ENCODE measurements at regions not wholly inside any gene's neighbourhood (a gene's known extent, or its start where the extent isn't known, plus 50 kb on each side); places are given as distances from the start of the nearest gene placed in this dataset.

DNA sequence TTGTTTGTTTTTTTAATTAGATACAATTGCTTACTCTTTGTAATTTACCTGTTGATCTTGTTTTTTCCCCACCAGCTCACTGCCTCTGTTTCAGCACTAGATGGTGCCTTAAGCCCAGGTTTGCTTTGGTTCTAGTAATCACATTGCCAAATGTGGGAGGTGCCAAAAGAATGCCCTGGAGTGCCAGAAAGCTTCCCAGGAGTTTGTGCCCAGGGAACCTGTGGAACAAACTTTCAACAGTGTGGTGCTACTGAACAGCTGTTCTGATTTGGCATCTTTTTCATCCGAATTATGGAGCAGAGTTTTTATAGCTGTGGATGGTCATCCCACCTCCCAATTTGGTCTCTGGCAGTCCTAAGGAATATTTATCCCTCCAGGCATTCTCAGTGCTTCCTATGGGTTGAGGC, 1000.7 kb downstream of the STIM2 start:
- Mint-ChIP-seq H3K9me3 (ENCODE audit: unreplicated experiment) (peaks cover 16% of the 10 kb centered on the region), H3K27me3 (ENCODE audit: unreplicated experiment) (no peaks in the 10 kb centered on the region), H3K27ac (ENCODE audit: unreplicated experiment) (peak overlapping the region; percentile 3), H3K4me3 (ENCODE audit: unreplicated experiment) (no peak overlapping the region), H3K36me3 (ENCODE audit: unreplicated experiment) (no peaks in the 10 kb centered on the region), H3K4me1 (ENCODE audit: unreplicated experiment) (peaks cover 17% of the 10 kb centered on the region)
- DNase-seq (ENCODE audit: extremely low spot score, unreplicated experiment): no peak
- TF ChIP-seq, protein P1, sequence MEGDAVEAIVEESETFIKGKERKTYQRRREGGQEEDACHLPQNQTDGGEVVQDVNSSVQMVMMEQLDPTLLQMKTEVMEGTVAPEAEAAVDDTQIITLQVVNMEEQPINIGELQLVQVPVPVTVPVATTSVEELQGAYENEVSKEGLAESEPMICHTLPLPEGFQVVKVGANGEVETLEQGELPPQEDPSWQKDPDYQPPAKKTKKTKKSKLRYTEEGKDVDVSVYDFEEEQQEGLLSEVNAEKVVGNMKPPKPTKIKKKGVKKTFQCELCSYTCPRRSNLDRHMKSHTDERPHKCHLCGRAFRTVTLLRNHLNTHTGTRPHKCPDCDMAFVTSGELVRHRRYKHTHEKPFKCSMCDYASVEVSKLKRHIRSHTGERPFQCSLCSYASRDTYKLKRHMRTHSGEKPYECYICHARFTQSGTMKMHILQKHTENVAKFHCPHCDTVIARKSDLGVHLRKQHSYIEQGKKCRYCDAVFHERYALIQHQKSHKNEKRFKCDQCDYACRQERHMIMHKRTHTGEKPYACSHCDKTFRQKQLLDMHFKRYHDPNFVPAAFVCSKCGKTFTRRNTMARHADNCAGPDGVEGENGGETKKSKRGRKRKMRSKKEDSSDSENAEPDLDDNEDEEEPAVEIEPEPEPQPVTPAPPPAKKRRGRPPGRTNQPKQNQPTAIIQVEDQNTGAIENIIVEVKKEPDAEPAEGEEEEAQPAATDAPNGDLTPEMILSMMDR (IDR thresholded peaks at IDR 0.05): peak; percentile 69

GRCh38 chr4:27861802-27862201, 1001.2 kb downstream of the STIM2 start:
- Mint-ChIP-seq H3K27ac (ENCODE audit: unreplicated experiment) (peak overlapping the region; percentile 3), H3K27me3 (ENCODE audit: unreplicated experiment) (no peaks in the 10 kb centered on the region), H3K4me3 (ENCODE audit: unreplicated experiment) (no peak overlapping the region), H3K4me1 (ENCODE audit: unreplicated experiment) (peaks cover 17% of the 10 kb centered on the region), H3K9me3 (ENCODE audit: unreplicated experiment) (peaks cover 15% of the 10 kb centered on the region), H3K36me3 (ENCODE audit: unreplicated experiment) (no peaks in the 10 kb centered on the region)
- no peak for DNase-seq (ENCODE audit: extremely low spot score, unreplicated experiment)
- TF ChIP-seq, protein P1 (IDR thresholded peaks at IDR 0.05): no peak

- no peaks in the 10 kb centered on the region for H3K9me3 Mint-ChIP-seq (ENCODE audit: unreplicated experiment)
- TF ChIP-seq, protein P1 (IDR thresholded peaks at IDR 0.05): no peak
- H3K4me3 Mint-ChIP-seq (ENCODE audit: unreplicated experiment): no peak overlapping the region
- no peak for DNase-seq (ENCODE audit: extremely low spot score, unreplicated experiment)
- no peak overlapping the region for H3K27ac Mint-ChIP-seq (ENCODE audit: unreplicated experiment)
- H3K27me3 Mint-ChIP-seq (ENCODE audit: unreplicated experiment): no peaks in the 10 kb centered on the region
- H3K4me1 Mint-ChIP-seq (ENCODE audit: unreplicated experiment): peaks cover 7% of the 10 kb centered on the region
- no peaks in the 10 kb centered on the region for H3K36me3 Mint-ChIP-seq (ENCODE audit: unreplicated experiment)
These were observed 1013.0 kb downstream of the STIM2 start for GRCh38 chr4:27873596-27873995.

GRCh38 chr4:27881705-27882104, 1021.1 kb downstream of the STIM2 start:
- no peak overlapping the region for H3K4me3 Mint-ChIP-seq (ENCODE audit: unreplicated experiment)
- H3K36me3 Mint-ChIP-seq (ENCODE audit: unreplicated experiment): no peaks in the 10 kb centered on the region
- no peak for DNase-seq (ENCODE audit: extremely low spot score, unreplicated experiment)
- no peaks in the 10 kb centered on the region for H3K9me3 Mint-ChIP-seq (ENCODE audit: unreplicated experiment)
- H3K27me3 Mint-ChIP-seq (ENCODE audit: unreplicated experiment): peaks cover 2% of the 10 kb centered on the region
- TF ChIP-seq, protein P1 (IDR thresholded peaks at IDR 0.05): no peak
- H3K4me1 Mint-ChIP-seq (ENCODE audit: unreplicated experiment): no peaks in the 10 kb centered on the region
- H3K27ac Mint-ChIP-seq (ENCODE audit: unreplicated experiment): no peak overlapping the region

GRCh38 chr4:27886120-27886519, 1025.5 kb downstream of the STIM2 start:
- no peak for DNase-seq (ENCODE audit: extremely low spot score, unreplicated experiment)
- Mint-ChIP-seq H3K9me3 (ENCODE audit: unreplicated experiment) (no peaks in the 10 kb centered on the region), H3K27me3 (ENCODE audit: unreplicated experiment) (peaks cover 2% of the 10 kb centered on the region), H3K27ac (ENCODE audit: unreplicated experiment) (no peak overlapping the region), H3K4me1 (ENCODE audit: unreplicated experiment) (no peaks in the 10 kb centered on the region), H3K4me3 (ENCODE audit: unreplicated experiment) (no peak overlapping the region), H3K36me3 (ENCODE audit: unreplicated experiment) (no peaks in the 10 kb centered on the region)
- TF ChIP-seq, protein P1 (IDR thresholded peaks at IDR 0.05): no peak

Data from osteocyte (in vitro differentiated cells).